ENCODE measurements at regions not wholly inside any gene's neighbourhood (a gene's known extent, or its start where the extent isn't known, plus 50 kb on each side); places are given as distances from the start of the nearest gene placed in this dataset.

DNA sequence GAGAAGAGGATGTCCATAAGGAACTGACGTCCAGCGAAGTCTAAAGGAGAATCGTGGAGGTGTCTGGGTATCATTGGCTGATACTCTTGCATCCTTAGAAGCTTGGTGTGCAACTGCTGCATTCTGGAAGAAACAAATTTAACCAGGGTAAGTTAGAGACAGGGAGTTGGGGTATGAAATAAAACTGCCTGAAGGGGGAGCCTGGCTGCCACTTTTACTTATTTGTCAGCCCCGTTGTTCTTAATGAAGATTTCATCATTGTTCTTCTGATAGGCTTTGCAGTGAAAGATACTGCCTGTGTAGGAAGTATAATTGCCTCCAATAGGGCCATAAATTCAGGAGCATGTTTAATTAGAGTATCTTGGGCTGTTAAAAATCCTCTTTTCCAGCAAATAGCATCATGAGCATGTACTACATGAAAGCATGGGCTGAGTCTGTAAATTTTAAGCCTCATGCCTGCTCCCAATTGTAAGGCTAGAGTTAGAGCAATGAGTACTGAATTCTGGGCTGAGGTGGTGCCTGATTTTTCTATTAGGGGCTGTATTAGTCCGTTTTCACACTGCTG is 1264.5 kb upstream of the ACO1 start:
- TF ChIP-seq, protein P1, sequence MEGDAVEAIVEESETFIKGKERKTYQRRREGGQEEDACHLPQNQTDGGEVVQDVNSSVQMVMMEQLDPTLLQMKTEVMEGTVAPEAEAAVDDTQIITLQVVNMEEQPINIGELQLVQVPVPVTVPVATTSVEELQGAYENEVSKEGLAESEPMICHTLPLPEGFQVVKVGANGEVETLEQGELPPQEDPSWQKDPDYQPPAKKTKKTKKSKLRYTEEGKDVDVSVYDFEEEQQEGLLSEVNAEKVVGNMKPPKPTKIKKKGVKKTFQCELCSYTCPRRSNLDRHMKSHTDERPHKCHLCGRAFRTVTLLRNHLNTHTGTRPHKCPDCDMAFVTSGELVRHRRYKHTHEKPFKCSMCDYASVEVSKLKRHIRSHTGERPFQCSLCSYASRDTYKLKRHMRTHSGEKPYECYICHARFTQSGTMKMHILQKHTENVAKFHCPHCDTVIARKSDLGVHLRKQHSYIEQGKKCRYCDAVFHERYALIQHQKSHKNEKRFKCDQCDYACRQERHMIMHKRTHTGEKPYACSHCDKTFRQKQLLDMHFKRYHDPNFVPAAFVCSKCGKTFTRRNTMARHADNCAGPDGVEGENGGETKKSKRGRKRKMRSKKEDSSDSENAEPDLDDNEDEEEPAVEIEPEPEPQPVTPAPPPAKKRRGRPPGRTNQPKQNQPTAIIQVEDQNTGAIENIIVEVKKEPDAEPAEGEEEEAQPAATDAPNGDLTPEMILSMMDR (IDR thresholded peaks at IDR 0.05): peak in 4 of 6 experiments; percentile 16 to 39 (median 30)
- TF ChIP-seq POLR2A (IDR thresholded peaks at IDR 0.05): no peak
